C4-2B (cell line): ENCODE measurements at regions not wholly inside any gene's neighbourhood (a gene's known extent, or its start where the extent isn't known, plus 50 kb on each side); places are given as distances from the start of the nearest gene placed in this dataset.

Source experiments
- CTCF ChIP-seq: fragments of 450-650 bp; conservative IDR thresholded peaks from 2 replicates; pipeline ENCODE4 v1.5.1; 2017; ENCODE audit warnings: mild to moderate bottlenecking
- ZFX ChIP-seq: fragments of 450-650 bp; IDR thresholded peaks from 2 replicates; pipeline ENCODE4 v1.6.1; 2017

- TF ChIP-seq CTCF (no peak), ZFX (no peak)
Measured at GRCh38 chr5:154627698-154628678, 127.2 kb upstream of the LARP1 start.
